ENCODE measurements at regions not wholly inside any gene's neighbourhood (a gene's known extent, or its start where the extent isn't known, plus 50 kb on each side); places are given as distances from the start of the nearest gene placed in this dataset.
"Not testable (repeated sequence)": the region's sequence is repeated elsewhere in the genome, so short reads cannot be mapped to it uniquely, and the experiment has no call there.

DNA sequence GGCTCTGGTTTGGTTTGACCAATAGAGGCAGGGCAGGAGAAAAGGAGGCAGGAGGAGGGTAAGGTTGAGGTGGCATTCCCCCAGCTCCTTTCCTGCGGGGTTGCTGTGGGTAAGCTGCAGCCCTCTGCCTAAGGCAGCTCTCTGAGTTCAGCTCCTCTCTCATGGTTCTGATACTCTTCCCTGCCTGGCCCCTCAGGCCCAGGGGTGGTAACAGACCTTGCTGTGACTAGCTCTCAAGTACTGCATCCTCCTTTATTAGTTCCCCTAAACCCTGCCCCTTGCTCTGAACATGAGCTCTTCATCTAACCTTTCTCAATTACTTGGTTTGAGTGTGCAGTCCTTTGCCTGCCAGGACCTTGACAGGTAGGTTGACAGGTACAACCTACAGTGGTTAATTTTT, 205.5 kb downstream of the SLC4A3 start:
- no peak for DNase-seq (ENCODE audit: low read depth, low spot score)

DNA sequence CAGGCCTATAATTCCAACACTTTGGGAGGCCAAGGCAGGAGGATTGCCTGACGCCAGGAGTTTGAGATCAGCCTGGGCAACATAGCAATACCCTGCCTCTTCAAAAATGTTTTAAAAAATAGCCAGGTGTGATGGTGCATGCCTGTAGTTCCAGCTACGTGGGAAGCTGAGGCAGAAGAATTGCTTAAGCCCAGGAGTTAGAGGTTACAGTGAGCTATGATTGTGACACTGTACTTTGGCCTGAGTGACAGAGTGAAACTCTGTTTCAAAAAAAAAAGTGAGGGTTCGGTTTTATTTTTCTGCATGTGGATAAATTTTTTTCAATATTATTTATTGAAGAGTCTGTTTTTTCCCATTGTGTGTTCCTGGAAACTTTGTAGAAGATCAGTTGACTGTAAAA, 208.1 kb downstream of the SLC4A3 start:
- no peak for DNase-seq (ENCODE audit: low read depth, low spot score)

DNA sequence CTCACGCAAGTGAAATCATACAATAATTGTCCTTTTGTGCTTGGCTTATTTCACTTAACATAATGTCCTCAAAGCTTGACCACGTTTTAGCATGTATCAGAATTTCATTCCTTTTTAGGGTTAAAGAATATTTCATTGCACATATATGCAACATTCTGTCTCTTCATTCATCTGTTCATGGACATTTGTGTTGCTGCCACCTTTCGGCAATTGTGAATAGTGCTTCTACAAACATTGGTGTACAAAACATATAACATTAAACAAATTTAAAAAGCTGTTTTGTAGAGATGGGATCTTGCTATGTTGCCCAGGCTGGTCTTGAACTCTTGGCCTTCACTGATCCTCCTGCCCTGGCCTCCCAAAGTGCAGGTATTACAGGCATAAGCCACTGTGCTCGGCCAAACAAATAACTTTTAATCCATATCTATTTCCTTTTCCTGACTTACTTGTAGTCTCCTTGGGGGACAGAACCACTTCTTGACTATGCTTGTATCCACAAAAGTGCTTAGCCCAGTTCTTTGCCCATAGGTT, 209.3 kb downstream of the SLC4A3 start:
- no peak for DNase-seq (ENCODE audit: low read depth, low spot score)

DNA sequence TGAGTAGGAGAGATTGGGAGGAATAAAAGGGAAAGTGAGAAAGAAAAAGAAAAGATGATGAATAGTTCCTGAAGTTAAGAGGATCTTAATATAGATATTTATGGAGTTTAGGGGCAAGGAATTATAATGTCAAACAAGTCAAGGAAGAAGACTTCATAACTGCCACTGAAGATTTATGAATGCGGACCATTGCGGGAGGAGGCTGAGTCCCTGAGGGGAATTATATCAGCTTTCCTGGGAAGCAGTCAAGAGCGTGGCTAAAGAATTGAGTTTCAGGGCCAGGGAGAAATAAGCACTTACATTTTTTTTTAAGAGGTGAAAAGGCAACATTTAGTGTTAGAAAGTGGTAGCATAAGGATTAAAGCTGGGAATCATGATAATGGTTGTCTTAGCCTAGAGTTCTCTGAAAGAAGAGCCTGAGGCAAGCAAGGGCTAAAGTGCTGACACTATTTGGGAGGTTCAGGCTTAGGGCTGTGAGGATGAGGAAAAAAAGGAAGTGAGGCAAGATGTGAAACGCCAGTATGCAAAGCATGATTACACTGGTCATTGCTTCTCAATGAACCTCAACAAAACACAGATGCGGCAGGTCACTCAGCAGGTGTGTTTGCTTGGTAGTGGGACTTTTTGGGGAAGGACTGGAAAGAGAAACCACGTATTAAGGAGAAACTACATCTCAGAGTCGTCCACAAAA, 217.1 kb downstream of the SLC4A3 start:
- no peak for DNase-seq (ENCODE audit: low read depth, low spot score)

DNA sequence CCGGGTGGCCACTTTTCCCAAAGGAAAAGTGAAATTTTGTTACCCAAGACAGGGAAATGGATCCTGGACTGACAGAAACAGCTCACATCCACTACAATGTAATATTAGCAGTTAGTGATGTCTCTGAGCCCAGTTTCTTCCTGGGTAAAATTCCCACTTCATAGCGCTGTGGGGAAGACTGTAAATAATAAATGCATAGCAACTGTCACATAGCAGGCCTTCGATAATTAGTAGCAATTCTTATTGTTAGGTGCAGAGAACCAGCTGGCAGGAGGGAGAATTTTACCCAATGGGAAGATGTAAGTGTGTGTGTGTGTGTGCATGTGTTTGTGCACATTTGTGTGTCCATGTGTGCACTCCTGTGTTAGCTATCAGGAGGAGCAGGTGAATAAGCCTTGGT, 221.5 kb downstream of the SLC4A3 start:
- no peak for DNase-seq (ENCODE audit: low read depth, low spot score)

DNA sequence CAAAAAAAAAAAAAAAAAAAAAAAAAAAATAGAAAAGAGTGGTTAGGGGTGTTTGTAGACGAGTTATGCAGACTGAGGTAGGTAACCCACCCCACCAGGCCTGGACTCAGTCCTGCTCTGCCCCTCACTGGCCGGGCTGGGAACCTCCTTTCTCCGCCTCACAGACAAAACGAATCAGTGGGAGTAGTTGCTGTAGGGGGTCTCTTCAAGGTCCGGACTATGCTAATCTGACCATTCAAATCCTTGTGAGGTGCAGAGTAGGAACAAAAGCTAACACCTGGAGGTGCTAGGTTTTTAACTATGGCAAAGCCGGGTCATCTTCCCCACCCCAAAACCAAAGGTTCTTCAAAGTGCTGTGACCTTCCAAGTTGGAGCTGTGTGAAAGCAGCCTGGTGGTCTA, 223.7 kb downstream of the SLC4A3 start:
- no peak for DNase-seq (ENCODE audit: low read depth, low spot score)

DNA sequence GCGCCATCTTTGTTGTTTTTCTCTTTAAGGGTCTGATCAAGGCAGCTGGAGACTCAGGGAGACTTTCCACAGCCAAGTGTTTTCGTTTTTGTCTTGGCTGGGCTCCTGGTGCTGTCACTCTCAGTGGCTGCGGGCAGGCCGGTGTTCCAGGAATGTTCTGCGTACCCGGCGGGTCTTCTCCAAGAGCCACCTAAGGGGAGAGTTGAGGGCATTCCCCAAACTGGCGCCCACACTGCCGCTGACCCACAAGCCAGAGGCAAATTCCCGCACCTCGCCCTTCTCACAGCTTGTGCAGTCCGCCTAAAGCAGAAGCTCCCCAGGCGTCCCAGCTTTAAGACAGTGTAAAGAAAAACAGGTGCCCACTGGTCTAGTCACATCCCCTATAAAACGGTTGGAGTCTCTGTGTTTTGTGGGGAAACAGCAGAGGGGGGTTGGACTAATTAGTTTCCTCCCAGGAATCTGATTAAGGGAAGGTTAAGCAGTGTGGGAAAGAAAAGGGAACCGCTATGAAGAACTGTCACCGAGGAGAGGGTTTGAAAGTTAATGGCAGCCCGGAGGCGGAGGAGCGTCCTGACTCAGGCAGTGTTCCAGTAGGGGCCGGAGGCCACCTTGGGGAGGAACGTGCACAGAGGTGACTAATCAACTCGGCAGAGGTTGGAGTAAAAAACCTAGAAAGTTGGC, 224.5 kb downstream of the SLC4A3 start:
- DNase-seq (ENCODE audit: low read depth, low spot score) = no peak

DNA sequence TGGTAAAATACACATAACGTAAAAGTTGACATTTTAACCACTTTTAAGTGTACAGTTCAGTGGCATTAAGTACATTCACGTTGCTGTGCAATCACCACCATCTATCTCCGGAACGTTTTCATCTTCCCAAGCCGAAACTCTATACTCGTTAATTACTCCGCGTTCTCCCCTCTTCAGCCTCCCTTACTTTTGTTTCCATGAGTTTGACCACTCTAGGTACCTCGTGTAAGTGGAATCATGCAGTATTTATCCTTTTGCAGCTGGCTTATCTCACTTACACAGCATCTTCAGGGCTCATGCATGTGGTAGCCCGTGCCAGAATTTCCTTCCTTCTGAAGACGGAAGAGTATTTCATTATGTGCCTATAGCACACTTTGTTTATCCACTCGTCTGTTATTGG, 225.2 kb downstream of the SLC4A3 start:
- DNase-seq (ENCODE audit: low read depth, low spot score) = no peak

DNA sequence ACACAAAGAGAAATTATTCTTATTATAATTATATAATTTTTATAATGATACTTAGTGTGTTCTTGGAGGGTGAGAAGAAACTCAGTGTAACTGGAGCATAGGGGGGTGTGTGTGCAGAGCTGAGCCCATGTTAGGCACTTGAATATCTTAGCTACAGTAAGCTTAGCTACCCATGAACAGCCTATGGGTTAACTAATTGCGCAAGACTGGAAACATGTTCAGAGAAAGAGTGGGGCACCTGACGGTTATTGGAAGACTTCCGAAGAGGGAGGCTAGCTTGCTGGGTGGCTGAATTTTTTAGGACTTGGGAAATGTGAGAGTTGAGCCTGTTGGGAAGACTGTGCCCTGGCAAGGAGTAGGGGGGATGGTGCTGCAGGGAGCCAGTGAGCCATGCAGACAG, 229.2 kb downstream of the SLC4A3 start:
- no peak for DNase-seq (ENCODE audit: low read depth, low spot score)

DNA sequence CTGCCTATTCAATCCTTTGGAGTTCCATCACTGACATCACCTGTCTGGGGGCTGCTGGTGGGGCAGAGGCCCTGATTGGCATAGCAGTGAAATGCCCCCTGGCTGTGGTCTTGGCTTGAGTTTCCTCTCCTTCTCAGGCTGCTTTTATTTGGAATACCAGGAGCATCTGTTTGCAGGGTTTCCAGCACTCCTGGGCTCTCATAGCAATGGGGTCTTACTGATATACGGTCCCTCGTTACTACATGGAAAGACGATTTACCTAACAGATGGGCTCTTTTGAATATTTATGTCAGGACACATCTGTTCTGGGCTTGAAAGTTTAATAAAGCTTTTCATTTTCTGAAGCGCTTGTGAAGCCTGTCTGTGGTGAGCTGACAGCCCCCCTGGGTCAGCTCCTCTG, 230.3 kb downstream of the SLC4A3 start:
- DNase-seq (ENCODE audit: low read depth, low spot score) = no peak

DNA sequence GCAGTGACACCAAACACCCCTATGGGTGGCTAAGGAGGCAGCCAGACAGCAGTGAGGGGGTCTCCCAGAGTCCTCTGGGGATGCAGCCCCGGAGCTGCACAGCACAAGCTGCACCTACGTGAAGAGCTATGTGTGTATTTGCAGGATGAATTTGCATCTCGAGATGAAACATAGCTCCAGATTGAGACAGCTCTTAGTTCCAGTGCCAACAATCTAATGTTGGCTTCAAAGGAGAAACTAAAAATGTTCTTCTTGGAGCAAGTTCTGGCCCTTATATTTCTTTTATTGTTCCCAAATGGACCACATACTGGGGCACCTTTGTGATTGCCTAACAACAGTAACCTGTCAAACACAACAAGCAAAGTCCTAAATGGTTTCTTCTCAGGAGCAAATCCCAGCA, 233.9 kb downstream of the SLC4A3 start:
- DNase-seq (ENCODE audit: low read depth, low spot score) = no peak

DNA sequence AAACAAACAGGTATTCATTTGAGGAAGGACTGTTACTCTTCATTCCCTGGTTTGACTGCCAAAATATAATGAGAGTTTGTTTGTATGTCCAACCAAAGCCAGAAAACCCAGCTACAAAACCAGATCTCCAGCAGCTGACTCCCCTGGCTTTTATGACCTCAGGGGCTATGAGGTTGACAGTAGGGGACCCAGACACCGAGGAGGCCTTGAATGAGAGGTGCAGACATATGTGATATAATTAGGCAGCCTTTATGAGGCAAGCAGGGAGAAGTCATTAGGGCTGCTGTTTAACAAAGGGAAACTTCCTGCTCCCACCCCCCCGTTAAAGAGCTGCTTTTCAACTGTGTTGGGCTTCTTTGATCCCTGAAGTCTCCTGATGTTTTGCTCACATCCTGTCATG, 236.7 kb downstream of the SLC4A3 start:
- DNase-seq (ENCODE audit: low read depth, low spot score) = no peak

DNA sequence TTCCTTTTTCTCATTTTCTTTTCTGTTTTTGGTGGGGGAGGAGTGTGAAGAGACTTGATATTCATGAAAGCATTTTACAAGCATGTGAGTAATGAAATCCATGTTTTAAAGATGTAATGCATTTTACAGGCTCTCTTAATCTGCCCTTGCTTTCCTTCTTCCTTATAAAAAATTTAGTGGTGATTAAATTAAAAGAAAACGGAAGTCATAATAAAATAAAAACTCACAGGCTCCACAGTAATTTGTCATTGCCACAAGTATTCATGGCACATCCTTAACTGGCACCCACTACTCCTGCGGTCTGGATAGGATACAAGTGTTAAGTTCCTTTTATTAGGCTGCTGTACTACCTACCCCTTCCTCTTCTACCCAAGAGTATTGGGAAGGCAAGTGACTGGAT, 241.2 kb downstream of the SLC4A3 start:
- DNase-seq (ENCODE audit: low read depth, low spot score) = no peak

DNA sequence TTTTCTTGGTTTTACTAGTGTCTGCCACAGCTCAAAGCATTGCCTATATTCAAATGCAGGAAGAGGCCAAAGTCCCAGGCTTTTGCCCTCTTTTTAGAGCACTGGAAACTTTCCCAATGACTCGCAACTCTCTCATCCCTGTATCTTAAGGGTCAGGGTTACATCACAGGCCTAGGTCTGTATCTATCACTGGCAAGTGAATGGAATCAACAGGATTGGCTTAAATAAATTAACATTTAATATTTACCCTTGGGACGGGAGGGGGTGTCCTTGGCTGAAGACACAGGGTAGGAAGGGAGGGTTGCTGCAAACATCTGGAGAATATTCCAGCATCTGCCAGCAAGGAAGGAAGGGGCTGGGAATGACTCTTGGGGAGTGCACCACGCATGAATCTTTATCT, 242.6 kb downstream of the SLC4A3 start:
- DNase-seq (ENCODE audit: low read depth, low spot score) = no peak

DNA sequence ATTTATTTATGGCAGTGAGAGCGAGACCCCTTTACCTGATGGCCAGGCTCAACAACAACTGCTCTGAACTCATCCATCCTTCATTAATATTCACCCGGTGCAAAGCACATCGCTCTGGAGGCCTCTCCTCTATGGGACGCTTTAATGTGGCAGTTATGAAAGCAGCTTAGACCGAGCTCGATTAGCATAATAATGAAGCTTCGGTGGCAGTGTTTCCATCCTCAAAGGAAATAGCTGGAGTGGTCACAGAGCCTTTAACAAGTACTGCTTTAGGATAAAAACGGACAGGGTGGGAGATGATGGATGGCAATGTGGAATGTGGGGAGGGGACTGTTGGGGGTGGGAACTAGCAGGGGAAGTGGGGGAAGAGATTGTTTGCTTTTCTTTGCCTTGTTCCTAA, 243.9 kb downstream of the SLC4A3 start:
- no peak for DNase-seq (ENCODE audit: low read depth, low spot score)

DNA sequence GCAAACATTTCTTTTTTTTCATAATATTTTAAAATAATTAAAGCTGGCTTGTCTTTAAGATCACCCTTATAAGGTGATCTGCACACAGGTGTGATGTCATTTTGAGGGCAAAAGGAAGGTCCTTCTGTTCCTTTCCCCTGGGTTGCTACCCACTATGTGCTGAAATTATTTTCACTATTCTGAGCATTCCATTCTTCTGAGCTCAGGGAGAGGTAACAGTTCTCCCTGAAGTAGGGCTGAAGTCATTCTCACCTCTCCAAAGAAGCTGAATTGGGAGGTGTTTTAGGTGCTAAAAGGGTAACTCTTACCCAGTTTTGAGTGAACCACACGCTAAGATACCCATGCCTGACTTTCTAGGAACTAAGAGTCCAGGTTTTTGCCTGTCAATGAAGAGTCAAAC, 247.6 kb downstream of the SLC4A3 start:
- DNase-seq (ENCODE audit: low read depth, low spot score) = no peak

DNA sequence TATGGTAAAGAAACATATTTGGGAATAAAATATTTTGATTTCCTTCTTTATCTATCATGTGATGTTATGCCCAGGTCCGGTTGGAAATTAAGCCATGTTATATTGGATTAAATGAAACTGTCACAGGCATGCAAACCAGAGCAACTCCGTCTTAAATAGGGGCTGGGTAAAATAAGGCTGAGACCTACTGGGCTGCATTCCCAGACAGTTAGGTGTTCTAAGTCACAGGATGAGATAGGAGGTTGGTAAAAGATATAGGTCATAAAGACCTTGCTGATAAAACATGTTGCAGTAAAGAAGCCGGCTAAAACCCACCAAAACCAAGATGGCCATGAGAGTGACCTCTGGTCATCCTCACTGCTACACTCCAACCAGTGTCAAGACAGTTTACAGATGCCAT, 248.6 kb downstream of the SLC4A3 start:
- DNase-seq (ENCODE audit: low read depth, low spot score) = not testable (repeated sequence)

DNA sequence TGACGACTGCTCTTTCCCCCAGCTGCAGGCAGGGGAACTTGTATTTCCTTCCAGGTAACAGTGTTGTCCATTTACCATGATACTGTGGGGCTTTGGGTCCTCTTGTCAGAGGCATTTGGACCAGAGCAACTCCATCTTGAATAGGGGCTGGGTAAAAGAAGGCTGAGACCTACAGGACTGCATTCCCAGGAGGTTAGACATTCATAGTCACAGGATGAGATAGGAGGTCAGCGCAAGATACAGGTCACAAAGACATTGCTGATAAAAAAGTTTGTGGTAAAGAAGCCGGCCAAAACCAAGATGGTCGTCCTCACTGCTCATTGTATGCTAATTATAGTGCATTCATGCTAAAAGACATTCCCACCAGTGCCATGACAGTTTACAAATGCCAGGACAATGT, 249.5 kb downstream of the SLC4A3 start:
- DNase-seq (ENCODE audit: low read depth, low spot score) = no peak

DNA sequence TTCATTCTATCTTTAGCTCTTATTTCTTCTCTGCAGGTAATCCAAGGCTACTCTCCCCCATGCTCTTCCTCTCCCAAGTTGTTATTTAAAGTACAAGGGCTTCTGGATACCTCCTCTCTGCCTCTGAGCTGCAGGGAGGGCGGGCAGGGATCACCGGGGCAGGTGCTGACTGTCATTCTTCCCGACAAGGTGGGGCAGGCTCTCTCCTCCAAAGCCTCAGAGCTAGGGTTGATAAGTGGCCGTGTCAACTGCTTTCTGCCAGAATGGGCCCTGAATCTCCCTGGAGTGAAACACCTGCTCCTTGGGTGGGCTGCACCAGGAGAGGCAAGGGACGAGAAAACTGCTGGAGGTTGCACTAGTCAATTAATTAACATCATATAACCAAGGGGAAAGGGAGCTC, 250.3 kb downstream of the SLC4A3 start:
- no peak for DNase-seq (ENCODE audit: low read depth, low spot score)

DNA sequence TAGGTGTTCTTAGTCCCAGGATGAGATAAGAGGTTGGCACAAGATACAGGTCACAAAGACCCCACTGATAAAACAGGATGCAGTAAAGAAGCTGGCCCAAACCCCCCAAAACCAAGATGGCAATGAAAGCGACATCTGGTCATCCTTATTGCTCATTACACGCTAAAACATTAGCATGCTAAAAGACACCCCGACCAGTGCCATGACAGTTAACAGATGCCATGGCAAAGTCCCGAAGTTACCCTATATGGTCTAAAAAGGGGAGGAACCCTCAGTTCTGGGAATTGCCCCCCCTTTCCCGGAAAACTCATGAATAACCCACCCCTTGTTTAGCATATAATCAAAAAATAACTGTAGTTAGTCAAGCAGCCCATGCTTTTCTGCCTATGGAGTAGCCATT, 251.1 kb downstream of the SLC4A3 start:
- DNase-seq (ENCODE audit: low read depth, low spot score) = no peak

DNA sequence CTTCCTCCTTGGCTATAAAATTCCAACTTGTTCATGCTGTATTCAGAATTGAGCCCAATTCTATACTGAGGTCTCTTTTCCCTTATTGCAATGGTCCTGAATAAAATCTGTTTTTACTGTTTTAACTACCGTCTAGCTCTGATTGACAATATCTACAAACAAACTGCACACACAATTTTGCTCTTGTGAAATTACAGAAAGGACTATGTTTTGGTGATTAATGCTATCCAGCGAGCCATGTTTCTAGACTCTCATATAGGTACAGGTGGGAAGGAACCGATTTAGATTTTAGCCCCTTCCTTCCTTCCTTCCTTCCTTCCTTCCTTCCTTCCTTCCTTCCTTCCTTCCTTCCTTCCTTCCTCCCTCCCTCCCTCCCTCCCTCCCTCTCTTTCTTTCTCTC, 254.4 kb downstream of the SLC4A3 start:
- DNase-seq (ENCODE audit: low read depth, low spot score) = no peak

DNA sequence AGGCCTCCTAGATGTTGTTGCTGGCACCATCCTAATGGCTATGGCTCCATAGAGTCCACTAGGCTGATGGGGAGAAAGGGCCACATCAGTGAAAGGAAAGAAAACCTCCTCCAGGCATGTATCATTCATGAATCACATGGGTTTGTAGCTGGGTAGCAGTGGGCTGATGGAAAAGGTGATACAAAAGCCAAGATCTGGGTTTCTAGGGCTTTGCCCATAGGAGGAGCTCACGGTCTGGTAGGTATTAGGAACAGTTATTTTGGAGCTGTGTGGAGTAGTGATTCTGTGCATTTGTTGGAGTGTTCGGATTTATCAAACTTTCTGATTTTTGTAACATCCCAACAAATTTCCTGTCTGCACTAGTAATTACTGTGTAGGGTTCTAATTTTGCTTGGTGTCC, 259.2 kb downstream of the SLC4A3 start:
- no peak for DNase-seq (ENCODE audit: low read depth, low spot score)

DNA sequence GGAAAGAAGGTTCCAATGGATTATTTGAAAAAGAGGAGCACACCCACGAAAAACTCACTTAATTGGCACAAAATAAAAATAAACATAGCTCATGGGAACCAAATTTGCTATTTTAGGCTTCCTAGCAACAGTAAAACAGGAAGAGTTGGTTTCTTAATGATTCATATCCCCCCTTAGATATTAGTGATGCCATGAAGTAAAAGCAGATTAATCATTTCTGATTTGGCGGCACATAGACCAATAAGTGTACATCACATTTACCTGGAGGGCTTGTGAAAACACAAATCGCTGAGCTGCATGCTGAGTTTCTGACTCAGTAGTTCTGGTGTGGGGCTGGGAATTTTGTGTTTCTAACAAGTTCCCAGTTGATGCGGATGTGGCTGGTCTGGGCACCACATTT, 260.4 kb downstream of the SLC4A3 start:
- DNase-seq (ENCODE audit: low read depth, low spot score) = no peak

DNA sequence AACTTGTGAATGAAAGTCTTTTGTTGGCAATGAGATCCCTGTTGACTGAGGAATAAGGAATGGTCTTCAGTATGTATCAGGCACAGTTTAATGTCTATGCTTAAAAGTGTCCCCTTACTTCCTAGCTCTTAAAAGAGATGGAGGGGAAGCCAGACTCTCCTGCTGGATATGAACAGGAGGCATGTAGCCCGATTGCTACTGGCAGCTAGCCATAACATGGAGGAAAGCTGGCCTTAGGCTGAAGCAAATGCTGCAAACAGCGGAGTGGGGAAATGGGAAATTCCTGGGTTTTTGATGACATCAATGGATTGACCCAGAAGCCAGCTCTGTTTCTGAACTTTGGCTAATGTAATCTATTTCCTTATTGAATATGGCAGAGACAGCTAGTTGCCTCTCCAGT, 266.1 kb downstream of the SLC4A3 start:
- DNase-seq (ENCODE audit: low read depth, low spot score) = no peak
